GM23338 (cell line): ENCODE measurements at regions not wholly inside any gene's neighbourhood (a gene's known extent, or its start where the extent isn't known, plus 50 kb on each side); places are given as distances from the start of the nearest gene placed in this dataset.

Experiments
- ATAC-seq: fragments of 200-7000 bp; cut with Tn5 transposase; 3 replicates; pipeline ENCODE4 v1.9.1; 2020
- DNase-seq: peaks from one replicate; pipeline ENCODE4 v3.0.0-alpha.2; 2015; ENCODE audit warnings: low spot score
- H2AFZ ChIP-seq: fragments of 200-600 bp; sonication (generic); 2 replicates; pipeline ENCODE4 v1.8.0; 2016; ENCODE audit warnings: antibody characterized with exemption, mild to moderate bottlenecking, moderate library complexity
- H3F3A ChIP-seq: fragments of 200-600 bp; sonication (generic); replicated peaks from 2 replicates; pipeline ENCODE4 v1.8.0; 2017; ENCODE audit warnings: antibody characterized with exemption, mixed run types, low read depth
- H3K27ac ChIP-seq: fragments of 200-600 bp; sonication (generic); 2 replicates; pipeline ENCODE4 v1.6.1; 2016; ENCODE audit warnings: low read depth
- H3K27me3 ChIP-seq: fragments of 200-600 bp; sonication (generic); 2 replicates; pipeline ENCODE4 v1.8.0; 2016; ENCODE audit warnings: mild to moderate bottlenecking, mixed run types, moderate library complexity; ENCODE audit not compliant: insufficient read depth
- H3K36me3 ChIP-seq: fragments of 200-600 bp; sonication (generic); 2 replicates; pipeline ENCODE4 v1.8.0; 2016; ENCODE audit warnings: mild to moderate bottlenecking; ENCODE audit not compliant: insufficient read depth
- H3K4me1 ChIP-seq: fragments of 200-600 bp; sonication (generic); 2 replicates; pipeline ENCODE4 v1.8.0; 2016; ENCODE audit warnings: mild to moderate bottlenecking, moderate library complexity; ENCODE audit not compliant: insufficient read depth
- H3K4me2 ChIP-seq: fragments of 200-600 bp; sonication (generic); 2 replicates; pipeline ENCODE4 v1.7.1; 2017; ENCODE audit warnings: mixed run types
- H3K4me3 ChIP-seq: fragments of 200-600 bp; sonication (generic); 2 replicates; pipeline ENCODE4 v1.6.1; 2016; ENCODE audit warnings: mixed run types
- H3K79me2 ChIP-seq: fragments of 200-600 bp; sonication (generic); replicated peaks from 2 replicates; pipeline ENCODE4 v1.8.0; 2017; ENCODE audit warnings: mild to moderate bottlenecking; ENCODE audit not compliant: insufficient read depth
- H3K9me2 ChIP-seq: fragments of 200-600 bp; sonication (generic); 2 replicates; pipeline ENCODE4 v1.8.0; 2017; ENCODE audit not compliant: insufficient read depth
- H4K20me1 ChIP-seq: fragments of 200-600 bp; sonication (generic); replicated peaks from 2 replicates; pipeline ENCODE4 v1.8.0; 2017; ENCODE audit warnings: mild to moderate bottlenecking; ENCODE audit not compliant: insufficient read depth
- H3K27ac Mint-ChIP-seq: 2 replicates; pipeline ENCODE4 v1.8.0; 2020; ENCODE audit warnings: inconsistent platforms, mild to moderate bottlenecking, moderate library complexity, mixed read lengths
- H3K27me3 Mint-ChIP-seq: 3 replicates; pipeline ENCODE4 v1.8.0; 2022; ENCODE audit warnings: low read depth, mild to moderate bottlenecking, moderate library complexity, mixed read lengths, inconsistent platforms; ENCODE audit not compliant: insufficient read depth, poor library complexity
- H3K36me3 Mint-ChIP-seq: 3 replicates; pipeline ENCODE4 v1.8.0; 2021; ENCODE audit warnings: low read depth, mild to moderate bottlenecking, inconsistent platforms, moderate library complexity, mixed read lengths
- H3K4me1 Mint-ChIP-seq: 3 replicates; pipeline ENCODE4 v1.8.0; 2020; ENCODE audit warnings: mild to moderate bottlenecking, inconsistent platforms, mixed read lengths
- H3K4me3 Mint-ChIP-seq: 3 replicates; pipeline ENCODE4 v1.8.0; 2021; ENCODE audit warnings: moderate library complexity, mild to moderate bottlenecking, inconsistent platforms, mixed read lengths
- H3K9me3 Mint-ChIP-seq: 3 replicates; pipeline ENCODE4 v1.8.0; 2020; ENCODE audit warnings: moderate library complexity, mild to moderate bottlenecking, inconsistent platforms, mixed read lengths
- CREB1 ChIP-seq: fragments of 250-450 bp; sonication (Bioruptor Pico); IDR thresholded peaks from 2 replicates; pipeline ENCODE4 v1.5.0; 2020; ENCODE audit warnings: low read depth, mild to moderate bottlenecking, moderate library complexity
- EZH2 ChIP-seq: fragments of 200-600 bp; sonication (generic); IDR thresholded peaks from one replicate; pipeline ENCODE4 v1.8.0; 2017; ENCODE audit warnings: antibody characterized with exemption, mild to moderate bottlenecking, low read depth; ENCODE audit not compliant: unreplicated experiment
- POLR2AphosphoS5 ChIP-seq: IDR thresholded peaks from 2 replicates; pipeline ENCODE4 v1.6.1; 2016; ENCODE audit warnings: antibody characterized with exemption, low read depth
- STAT1 ChIP-seq: IDR thresholded peaks from one replicate; pipeline ENCODE4 v1.6.1; 2016; ENCODE audit warnings: antibody characterized with exemption; ENCODE audit not compliant: unreplicated experiment
- TF ChIP-seq, protein P1 (sequence below): fragments of 250-450 bp; sonication (Bioruptor Pico); IDR thresholded peaks from 2 replicates; pipeline ENCODE4 v1.5.0; 2020; ENCODE audit warnings: mild to moderate bottlenecking, moderate library complexity
- TF ChIP-seq, protein P2 (sequence below): IDR thresholded peaks from 2 replicates; pipeline ENCODE4 v1.6.1; 2016; ENCODE audit warnings: antibody characterized with exemption
- TF ChIP-seq, protein P3 (sequence below), 2 experiments: fragments of 200-600 bp in 1 of 2; sonication (generic) in 1 of 2; conservative IDR thresholded peaks; 2 replicates each; pipeline versions ENCODE4 v1.5.1 to v1.6.1; 2016 to 2017; ENCODE audit warnings: antibody characterized with exemption in 2 of 2, low read depth in 2 of 2, mild to moderate bottlenecking in 2 of 2, moderate library complexity in 1 of 2

DNA sequence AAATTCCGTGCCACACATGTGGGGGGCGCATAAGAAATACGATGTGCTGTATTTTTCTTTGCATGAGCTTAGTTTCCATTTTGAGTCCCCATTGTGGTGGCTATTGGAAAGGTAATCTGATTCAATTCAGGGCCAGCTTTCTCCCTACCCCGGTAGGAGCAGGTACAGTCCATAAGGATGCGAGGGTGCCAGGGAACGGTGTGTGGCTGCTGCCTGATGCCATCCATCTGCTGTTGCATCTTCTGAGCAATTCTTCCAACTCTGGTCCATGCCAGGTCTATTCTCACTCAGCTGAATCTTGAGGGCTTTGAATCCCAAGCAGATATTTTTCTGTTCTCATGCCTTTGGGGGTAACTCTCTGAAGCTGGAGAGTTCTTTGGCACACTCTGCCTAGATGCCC lies 392.7 kb downstream of the AGTPBP1 start (continued):
- TF ChIP-seq, protein P1, sequence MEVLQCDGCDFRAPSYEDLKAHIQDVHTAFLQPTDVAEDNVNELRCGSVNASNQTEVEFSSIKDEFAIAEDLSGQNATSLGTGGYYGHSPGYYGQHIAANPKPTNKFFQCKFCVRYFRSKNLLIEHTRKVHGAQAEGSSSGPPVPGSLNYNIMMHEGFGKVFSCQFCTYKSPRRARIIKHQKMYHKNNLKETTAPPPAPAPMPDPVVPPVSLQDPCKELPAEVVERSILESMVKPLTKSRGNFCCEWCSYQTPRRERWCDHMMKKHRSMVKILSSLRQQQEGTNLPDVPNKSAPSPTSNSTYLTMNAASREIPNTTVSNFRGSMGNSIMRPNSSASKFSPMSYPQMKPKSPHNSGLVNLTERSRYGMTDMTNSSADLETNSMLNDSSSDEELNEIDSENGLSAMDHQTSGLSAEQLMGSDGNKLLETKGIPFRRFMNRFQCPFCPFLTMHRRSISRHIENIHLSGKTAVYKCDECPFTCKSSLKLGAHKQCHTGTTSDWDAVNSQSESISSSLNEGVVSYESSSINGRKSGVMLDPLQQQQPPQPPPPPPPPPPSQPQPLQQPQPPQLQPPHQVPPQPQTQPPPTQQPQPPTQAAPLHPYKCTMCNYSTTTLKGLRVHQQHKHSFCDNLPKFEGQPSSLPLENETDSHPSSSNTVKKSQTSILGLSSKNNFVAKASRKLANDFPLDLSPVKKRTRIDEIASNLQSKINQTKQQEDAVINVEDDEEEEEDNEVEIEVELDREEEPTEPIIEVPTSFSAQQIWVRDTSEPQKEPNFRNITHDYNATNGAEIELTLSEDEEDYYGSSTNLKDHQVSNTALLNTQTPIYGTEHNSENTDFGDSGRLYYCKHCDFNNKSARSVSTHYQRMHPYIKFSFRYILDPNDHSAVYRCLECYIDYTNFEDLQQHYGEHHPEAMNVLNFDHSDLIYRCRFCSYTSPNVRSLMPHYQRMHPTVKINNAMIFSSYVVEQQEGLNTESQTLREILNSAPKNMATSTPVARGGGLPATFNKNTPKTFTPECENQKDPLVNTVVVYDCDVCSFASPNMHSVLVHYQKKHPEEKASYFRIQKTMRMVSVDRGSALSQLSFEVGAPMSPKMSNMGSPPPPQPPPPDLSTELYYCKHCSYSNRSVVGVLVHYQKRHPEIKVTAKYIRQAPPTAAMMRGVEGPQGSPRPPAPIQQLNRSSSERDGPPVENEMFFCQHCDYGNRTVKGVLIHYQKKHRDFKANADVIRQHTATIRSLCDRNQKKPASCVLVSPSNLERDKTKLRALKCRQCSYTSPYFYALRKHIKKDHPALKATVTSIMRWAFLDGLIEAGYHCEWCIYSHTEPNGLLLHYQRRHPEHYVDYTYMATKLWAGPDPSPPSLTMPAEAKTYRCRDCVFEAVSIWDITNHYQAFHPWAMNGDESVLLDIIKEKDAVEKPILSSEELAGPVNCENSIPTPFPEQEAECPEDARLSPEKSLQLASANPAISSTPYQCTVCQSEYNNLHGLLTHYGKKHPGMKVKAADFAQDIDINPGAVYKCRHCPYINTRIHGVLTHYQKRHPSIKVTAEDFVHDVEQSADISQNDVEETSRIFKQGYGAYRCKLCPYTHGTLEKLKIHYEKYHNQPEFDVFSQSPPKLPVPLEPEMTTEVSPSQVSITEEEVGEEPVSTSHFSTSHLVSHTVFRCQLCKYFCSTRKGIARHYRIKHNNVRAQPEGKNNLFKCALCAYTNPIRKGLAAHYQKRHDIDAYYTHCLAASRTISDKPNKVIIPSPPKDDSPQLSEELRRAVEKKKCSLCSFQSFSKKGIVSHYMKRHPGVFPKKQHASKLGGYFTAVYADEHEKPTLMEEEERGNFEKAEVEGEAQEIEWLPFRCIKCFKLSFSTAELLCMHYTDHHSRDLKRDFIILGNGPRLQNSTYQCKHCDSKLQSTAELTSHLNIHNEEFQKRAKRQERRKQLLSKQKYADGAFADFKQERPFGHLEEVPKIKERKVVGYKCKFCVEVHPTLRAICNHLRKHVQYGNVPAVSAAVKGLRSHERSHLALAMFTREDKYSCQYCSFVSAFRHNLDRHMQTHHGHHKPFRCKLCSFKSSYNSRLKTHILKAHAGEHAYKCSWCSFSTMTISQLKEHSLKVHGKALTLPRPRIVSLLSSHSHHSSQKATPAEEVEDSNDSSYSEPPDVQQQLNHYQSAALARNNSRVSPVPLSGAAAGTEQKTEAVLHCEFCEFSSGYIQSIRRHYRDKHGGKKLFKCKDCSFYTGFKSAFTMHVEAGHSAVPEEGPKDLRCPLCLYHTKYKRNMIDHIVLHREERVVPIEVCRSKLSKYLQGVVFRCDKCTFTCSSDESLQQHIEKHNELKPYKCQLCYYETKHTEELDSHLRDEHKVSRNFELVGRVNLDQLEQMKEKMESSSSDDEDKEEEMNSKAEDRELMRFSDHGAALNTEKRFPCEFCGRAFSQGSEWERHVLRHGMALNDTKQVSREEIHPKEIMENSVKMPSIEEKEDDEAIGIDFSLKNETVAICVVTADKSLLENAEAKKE, result no peak
- TF ChIP-seq EZH2 (no peak), CREB1 (CRISPR knock-in tag) (no peak)
- TF ChIP-seq, protein P2, sequence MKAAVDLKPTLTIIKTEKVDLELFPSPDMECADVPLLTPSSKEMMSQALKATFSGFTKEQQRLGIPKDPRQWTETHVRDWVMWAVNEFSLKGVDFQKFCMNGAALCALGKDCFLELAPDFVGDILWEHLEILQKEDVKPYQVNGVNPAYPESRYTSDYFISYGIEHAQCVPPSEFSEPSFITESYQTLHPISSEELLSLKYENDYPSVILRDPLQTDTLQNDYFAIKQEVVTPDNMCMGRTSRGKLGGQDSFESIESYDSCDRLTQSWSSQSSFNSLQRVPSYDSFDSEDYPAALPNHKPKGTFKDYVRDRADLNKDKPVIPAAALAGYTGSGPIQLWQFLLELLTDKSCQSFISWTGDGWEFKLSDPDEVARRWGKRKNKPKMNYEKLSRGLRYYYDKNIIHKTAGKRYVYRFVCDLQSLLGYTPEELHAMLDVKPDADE, result no peak
- TF ChIP-seq, protein P3, sequence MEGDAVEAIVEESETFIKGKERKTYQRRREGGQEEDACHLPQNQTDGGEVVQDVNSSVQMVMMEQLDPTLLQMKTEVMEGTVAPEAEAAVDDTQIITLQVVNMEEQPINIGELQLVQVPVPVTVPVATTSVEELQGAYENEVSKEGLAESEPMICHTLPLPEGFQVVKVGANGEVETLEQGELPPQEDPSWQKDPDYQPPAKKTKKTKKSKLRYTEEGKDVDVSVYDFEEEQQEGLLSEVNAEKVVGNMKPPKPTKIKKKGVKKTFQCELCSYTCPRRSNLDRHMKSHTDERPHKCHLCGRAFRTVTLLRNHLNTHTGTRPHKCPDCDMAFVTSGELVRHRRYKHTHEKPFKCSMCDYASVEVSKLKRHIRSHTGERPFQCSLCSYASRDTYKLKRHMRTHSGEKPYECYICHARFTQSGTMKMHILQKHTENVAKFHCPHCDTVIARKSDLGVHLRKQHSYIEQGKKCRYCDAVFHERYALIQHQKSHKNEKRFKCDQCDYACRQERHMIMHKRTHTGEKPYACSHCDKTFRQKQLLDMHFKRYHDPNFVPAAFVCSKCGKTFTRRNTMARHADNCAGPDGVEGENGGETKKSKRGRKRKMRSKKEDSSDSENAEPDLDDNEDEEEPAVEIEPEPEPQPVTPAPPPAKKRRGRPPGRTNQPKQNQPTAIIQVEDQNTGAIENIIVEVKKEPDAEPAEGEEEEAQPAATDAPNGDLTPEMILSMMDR (conservative IDR thresholded peaks at IDR 0.05; ENCODE audit: low read depth in 2 of 2), result no peak

DNA sequence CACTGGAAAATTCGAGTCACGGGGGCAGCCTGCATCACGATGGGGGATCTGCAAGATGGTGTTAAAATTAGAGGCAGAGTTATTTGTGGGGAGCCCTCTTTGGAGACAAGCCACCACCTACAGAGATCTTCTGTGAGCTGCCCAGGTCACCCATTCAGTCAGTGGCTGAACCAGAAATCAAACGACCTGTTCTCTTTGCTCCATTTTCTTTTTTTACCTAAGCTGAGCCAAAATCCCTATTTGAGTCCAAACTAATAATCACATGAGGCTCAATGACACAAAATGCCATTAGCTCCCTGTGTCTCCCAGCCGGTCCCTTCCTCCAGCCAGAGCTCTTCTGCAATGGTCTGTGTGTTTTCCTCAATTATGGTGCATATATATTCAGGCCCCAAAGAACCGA lies 394.2 kb downstream of the AGTPBP1 start:
- no peak overlapping the region for H3K4me3 Mint-ChIP-seq
- no peaks in the 10 kb centered on the region for H3K4me1 Mint-ChIP-seq
- no peaks in the 10 kb centered on the region for H3K36me3 ChIP-seq
- H3K27ac ChIP-seq, result no peak overlapping the region
- H3K27me3 Mint-ChIP-seq, result peaks cover 1% of the 10 kb centered on the region
- no peaks in the 10 kb centered on the region for H3K4me1 ChIP-seq
- H3K9me2 ChIP-seq, result peaks cover 4% of the 10 kb centered on the region; the same call in 1 of the 2 replicates
- DNase-seq, result no peak
- no peak for ATAC-seq
- no peaks in the 10 kb centered on the region for H4K20me1 ChIP-seq
- H3K27ac Mint-ChIP-seq, result no peak overlapping the region
- H3K36me3 Mint-ChIP-seq, result no peaks in the 10 kb centered on the region
- no peaks in the 10 kb centered on the region for H3K9me3 Mint-ChIP-seq
- TF ChIP-seq POLR2AphosphoS5, result no peak
- TF ChIP-seq STAT1, result no peak
- TF ChIP-seq EZH2, result no peak
- H3K79me2 ChIP-seq, result no peaks in the 10 kb centered on the region
- H3K4me3 ChIP-seq, result no peak overlapping the region
- H3K27me3 ChIP-seq, result no peaks in the 10 kb centered on the region
- no peaks in the 10 kb centered on the region for H3F3A ChIP-seq
- H3K4me2 ChIP-seq, result no peak overlapping the region
- no peak overlapping the region for H2AFZ ChIP-seq
